HG03457 (cell line): ENCODE measurements at regions not wholly inside any gene's neighbourhood (a gene's known extent, or its start where the extent isn't known, plus 50 kb on each side); places are given as distances from the start of the nearest gene placed in this dataset.

ENCODE experiments used
- ATAC-seq: cut with Tn5 transposase; IDR thresholded peaks from one replicate; pipeline ENCODE4 v1.9.1; 2021; ENCODE audit warnings: moderate number of reproducible peaks; ENCODE audit not compliant: unreplicated experiment

DNA sequence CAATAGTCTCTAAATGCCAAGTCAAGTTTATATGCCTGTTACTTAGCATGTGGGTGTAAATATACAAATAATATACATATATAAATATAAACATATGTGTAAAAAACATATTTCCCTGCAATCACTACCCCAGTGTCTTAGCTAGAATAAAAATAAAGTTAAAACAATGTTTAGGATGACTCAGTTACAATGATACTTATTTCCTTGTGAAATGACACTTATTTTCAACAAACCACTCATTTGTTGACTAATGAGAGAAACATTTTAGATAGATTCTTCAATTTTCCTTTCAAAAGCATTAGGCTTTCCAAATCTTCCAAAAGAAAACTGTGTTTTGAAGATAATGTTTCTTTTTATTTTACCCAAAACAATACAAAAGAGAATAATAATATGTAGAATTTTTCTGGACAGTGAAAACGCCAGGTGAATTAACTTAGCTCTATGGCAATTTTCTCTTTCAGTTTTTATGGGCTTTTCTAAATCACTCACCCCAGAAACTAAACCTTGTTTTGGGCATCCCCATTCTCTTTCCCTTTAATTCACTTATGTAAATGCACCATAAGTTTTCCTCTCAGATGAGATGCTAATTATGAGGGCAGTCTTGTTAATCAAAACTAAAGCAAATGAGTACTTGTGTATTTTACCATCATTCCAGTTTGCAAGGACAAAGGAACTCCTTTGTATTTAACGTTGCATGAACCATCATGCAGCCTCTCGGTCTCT is 465.9 kb downstream of the BCAT1 start:
- ATAC-seq = no peak

DNA sequence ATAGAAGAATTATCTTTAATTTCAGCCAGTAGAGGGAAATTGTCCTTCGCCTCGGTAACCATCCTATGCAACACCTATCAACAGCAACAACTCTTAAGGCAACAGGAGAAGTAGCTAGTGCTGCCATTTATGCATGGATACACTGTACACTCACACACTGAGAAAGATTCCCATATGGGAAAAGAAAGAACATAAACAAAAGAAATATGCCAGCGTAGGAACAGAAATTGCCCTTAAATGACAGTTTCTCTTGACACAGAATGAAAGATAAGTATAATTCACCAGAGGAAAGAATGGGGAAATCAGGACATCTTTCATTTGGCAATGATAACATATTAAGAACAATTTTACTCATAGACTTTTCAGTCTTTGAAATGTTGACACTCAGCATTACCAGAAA is 466.9 kb downstream of the BCAT1 start:
- ATAC-seq = no peak

DNA sequence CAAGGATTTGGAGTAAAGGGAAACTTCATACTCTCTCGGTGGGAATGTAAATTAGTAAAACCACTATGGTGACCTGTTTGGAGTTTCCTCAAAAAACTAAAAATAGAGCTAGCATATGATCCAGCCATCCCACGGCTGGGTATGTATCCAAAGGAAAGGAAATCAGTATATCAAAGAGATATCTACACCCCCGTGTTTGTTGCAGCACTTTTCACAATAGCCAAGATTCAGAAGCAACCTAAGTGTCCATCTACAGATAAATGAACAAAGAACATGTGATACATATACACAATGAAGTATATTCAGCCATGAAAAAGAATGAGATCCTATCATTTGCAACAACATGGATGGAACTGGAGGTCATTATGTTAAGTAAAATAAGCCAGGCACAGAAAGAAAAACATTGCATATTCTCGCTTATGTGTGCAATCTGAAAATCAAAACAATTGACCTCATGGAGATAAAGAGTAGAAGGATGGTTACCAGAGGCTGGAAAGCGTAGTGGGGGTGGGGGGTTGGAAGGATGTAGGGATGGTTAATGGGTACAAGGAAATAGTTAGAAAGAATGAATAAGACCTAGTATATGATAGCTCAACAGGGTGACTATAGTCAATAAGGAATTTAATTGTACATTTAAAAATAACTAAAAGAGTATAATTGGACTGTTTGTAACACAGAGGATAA is 468.0 kb downstream of the BCAT1 start:
- ATAC-seq = no peak

DNA sequence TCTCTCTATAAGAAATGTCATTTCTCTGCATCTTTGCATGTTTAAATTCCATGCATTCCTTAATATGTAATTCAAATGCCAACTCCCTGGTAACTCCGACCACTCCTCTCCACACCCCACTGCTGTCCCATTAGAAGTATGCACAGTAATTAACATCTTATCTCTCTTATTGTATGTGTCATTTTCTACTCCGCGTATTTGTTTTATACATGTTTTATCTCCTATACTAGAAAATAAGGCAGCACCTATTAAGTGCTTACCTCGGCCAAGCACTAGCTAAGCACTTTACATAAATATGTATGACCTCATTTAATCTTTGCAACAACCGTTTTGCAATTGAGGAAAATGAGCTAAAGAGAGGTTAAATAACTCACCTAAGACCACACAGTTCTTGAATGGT is 469.8 kb downstream of the BCAT1 start:
- no peak for ATAC-seq

DNA sequence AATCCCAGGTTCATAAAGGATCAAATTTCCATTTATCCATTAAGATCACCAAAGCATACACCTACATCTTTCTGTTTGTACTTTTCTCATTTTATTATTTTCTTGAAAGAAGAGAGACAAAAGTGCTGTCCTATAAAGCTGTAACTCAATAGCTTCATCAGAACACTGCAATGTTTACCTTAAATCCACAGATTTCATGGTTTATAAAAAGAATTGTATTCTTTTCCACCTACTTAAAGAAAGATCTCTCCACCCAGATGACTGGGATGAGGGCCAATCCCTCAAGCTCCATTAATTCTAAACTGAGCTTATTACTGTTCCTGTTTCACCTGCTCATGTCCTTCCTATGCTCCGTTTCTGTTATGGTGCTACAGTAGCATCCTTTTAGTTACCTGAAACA is 470.6 kb downstream of the BCAT1 start:
- ATAC-seq = no peak

DNA sequence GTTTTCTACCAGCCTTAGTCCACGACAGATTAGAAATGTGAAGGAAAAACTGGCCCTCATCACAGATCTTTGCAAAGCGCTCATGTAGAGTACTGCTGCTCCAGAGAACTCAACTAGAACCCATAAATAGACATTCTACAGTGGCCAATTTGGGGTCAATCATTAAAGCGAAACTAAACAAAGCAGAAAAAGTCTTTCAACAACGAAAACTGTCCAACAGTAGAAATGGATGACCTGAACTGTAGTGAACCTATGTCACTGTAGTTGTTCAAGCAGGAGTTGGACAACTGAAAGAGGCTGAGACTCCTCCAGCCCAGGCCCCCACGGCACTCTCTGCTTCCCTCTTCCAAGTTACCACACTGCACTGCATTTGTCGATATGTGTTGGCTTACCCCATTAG is 472.6 kb downstream of the BCAT1 start:
- no peak for ATAC-seq

DNA sequence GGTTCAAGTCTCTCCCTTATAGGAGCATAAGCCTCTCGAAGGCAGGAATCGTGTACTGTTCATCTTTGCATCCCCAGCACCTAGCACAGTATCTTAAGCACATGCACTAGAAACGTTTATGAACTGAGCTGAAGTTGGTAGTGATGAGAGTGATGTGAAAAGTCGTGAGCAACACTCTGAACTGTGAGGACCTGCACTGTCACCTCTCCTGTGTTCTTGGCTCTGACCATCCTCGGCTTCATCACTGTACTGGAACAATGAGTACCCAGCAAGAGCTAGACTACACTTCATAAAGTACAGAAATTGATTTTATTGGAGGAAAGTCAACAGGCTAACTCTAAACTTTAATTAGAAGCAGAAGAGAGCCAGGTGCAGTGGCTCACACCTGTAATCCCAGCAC is 473.6 kb downstream of the BCAT1 start:
- no peak for ATAC-seq

DNA sequence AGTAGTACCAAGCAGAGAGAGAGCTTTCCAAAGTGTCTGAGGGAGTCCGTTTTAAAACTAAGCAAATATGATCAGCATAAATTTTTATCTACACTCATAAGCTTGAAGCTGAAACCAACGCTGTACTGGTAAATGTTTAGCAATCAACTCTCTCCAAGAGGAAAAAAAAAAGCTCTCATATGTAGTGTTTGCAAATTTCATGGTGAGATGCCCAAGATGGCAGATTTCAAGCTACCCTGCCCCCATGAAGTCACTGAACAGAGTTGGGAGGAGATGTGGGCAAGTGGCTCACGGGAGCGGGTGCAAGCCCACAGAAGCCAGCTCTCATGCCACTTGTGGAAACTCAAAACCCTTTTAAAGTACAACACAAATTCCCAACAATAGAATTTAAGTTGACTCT is 475.8 kb downstream of the BCAT1 start:
- ATAC-seq = no peak

DNA sequence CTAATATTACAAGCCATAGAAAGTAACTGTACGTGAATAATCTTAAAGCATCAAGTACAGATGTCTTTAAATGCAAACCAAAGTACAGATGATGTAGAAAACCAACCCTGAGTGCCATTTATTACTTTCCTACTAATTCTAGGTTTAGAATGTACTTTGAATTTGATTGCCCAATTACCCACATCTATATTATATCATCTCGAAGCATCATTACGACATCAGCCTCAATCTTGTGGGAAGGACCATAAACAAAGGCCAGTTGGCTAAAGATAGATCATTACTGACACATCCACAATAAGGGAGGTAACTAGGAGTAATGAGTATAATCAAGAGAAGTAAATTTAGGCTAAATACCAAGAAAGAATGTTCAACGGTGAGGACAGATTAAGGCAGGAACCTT is 478.9 kb downstream of the BCAT1 start:
- no peak for ATAC-seq

DNA sequence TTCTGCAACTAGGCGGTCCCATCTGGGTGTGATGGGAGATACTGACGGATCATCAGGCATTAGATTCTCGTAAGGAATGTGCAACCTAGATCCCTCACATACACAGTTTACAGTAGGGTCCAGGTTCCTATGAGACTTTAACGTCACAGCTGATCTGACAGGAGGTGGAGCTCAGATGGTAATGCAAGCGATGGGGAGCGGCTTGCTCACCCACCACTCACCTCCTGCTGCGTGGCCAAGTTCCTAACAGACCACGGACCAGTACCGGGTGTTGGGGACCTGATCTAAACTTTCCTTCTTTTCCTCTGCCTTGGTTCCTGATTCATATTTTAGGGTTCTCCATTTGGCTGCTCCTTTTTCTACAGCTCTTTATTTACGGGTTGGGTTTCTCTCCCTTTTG is 479.8 kb downstream of the BCAT1 start:
- no peak for ATAC-seq

DNA sequence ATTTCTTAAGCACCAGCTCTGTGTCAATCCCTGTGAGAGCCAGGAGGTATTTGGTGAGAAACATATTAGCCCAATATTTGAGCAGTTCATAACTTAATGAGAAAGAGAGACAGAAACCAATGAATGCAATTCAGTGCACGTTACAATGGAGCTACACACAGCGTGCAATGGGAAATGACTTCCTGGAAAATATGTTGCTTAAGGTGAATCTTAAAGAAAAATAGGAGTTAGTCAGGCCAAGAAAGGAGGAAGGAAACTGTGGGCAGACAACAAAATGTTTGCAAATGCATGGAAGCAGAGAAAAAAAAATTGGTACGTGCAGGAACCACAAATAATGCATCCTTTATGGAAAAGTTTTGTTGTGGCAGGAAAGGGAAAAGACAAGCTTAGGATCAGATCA is 481.7 kb downstream of the BCAT1 start:
- ATAC-seq = no peak

DNA sequence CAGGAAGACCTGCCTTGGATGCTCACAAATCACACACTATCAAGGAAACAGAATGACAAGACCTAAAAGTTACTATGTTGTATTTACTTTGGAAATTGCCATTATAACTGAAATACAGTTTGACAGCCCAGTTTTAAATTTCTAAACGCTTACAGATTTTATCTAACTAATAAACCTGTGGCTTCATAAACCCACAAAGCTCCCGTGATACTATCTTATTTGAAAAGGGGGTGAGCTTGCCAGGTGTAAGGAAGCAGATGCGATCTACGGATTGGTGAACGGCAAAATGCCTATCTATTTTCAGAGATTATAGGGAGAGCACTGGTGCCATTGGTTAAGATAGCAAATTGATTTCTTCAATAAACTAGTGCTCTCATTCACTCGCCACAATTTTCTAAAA is 485.5 kb downstream of the BCAT1 start:
- ATAC-seq = no peak

DNA sequence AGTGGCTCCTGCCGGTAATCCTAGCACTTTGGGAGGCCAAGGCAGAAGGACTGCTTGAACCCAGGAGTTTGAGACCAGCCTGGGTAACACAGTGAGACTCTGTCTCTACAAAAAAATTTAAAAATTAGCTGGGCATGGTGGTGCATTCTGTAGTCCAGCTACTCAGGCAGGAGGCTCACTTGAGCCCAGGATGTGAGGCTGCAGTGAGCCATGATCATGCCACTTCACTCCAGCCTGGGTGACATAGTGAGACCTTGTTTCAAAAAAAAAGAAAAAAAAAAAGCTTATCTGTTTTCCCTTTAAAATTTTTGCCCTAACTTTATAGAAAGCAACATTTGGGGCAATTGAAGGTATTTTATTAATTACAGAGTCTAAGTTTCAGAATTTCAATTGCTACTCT is 486.0 kb downstream of the BCAT1 start:
- no peak for ATAC-seq

DNA sequence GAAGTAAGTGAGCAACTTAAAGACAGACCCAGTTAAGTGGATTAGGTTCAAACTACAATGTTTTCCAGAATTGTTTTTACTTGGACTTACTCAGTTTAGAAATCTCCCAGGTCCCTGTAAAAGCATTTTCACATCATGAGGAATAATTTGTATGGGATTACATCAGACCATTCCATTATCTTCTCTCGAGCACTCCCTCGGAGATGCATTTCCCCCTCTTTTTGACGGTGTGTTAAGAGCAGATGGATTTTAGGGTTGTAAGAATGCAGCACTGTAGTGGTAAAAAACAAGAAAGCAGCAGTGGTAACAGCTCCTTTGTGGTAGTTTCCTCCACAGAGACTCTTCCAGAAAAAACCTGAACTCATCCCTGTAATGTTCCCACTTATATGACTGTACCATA is 488.4 kb downstream of the BCAT1 start:
- no peak for ATAC-seq

DNA sequence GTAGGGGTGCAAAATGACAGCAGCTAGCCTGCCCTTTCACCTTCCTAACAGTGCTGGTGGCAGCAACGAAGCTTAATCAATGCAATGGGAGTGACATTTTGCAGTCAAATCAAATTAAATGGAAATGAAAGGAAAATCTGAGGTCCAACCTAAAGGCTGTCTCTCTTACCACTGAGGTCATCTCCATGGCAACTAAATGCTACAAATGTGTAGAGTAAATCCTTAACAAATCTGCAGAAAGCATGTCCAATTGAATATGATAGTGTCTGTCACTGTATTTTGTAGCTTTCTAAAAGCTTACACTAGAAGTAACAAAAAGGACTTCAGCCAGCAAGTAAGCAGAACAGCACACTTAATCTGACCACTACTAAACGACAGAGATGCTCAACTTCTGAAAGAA is 488.8 kb downstream of the BCAT1 start:
- no peak for ATAC-seq

DNA sequence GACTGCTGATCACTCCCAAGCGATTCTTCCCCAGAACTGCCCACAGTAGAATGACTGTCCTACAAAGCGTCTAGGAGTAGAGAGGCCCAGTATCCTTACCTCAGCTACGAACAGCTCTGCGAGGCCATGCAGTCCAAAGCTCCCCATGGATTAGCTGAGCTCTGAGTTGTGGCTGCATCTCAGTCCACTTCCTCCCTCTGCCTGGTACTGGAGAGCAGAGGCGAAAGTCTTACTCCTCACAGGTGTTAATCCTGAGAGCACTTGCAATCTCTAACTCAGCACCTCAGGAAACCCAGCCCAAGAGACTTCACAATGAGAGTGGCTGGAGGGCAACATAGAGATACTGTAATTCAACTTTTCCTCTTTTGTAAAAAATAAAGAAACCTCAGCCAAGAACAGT is 493.1 kb downstream of the BCAT1 start:
- no peak for ATAC-seq

DNA sequence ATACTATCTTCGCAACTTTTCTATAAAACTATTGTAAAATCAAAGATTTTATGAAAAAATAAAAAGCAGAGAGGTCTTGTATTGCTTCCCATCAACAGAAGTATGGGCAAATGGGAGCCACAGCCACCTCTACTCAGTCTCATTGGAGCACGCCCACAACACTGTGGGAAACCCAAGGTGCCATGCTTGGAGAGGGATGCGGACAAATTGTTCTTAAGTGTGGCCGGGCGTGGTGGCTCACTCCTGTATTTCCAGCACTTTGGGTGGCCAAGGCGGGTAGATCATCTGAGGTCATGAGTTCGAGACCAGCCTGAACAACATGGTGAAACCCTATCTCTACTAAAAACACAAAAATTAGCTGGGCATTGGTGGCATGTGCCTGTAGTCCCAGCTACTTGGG is 498.2 kb upstream of the SOX5 start:
- ATAC-seq = no peak

DNA sequence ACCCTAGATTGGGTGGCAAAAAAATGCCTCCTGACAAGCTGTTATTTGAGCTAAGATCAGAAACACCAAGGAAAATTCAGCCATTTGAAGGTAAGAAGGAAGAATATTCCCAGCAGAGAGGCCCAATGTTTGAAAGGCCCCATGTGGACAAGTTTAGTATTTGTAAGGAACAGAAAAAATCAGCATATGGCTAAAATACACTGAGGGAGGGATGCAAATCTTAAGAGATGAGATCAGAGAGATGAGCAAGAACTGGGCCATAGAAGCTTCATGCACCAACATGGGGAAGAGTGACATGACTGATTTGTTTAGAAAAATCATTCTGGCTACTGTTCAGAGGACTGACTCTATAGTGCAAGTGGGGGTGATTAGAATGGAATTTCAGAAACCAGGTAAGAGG is 496.8 kb upstream of the SOX5 start:
- ATAC-seq = no peak

DNA sequence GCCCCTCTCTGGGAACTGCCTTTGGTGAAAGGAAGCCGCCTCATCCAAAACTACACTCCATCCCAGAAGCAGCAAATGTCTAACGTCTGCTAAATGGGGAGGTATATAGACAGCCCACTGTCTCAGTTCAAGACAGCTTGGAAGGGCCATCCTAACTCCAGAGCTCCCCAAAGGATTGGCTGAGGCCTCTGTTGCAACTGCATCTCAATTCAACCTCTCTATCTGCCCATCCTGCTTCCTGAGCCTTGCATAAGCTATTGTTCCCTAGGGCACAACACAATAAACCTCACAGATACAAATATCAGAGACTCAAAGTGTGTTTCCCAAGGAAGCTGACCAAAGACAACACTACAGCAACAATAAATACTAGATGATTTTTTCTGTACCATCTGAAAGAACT is 495.2 kb upstream of the SOX5 start:
- ATAC-seq = no peak

DNA sequence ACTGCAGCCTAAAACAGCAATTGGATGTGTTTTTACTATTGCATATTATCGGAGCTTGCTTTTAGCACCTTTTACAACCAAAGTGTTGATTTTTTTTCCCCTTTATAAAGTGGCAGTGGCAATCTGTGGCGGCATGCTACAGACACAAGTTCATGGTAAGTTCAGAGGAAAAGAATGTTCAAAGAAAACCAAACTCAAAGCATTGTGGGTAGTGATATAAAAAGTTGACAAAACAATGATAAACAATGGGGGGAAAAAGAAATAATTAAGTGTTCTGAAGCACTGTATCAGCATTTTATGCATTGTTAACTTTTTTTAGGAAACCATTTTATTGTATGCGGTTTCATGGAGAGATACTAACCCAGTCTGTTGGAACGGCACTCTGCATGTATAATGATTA is 492.0 kb upstream of the SOX5 start:
- no peak for ATAC-seq

DNA sequence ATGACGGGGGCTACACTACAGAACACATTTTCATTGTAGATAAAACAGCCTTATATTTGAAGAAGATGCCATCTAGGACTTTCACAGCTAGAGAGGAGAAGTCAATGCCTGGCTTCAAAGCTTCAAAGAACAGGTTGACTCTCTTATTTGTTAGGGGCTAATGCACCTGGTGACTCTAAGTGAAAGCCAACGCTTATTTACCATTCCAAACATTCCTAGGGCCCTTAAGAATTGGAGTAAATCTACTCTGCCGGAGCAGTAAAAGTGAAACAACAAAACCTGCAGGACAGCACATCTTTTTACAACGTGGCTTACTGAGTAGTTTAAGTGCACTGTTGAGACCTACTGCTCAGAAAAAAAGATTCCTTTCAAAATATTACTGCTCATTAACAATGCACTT is 487.2 kb upstream of the SOX5 start:
- no peak for ATAC-seq

DNA sequence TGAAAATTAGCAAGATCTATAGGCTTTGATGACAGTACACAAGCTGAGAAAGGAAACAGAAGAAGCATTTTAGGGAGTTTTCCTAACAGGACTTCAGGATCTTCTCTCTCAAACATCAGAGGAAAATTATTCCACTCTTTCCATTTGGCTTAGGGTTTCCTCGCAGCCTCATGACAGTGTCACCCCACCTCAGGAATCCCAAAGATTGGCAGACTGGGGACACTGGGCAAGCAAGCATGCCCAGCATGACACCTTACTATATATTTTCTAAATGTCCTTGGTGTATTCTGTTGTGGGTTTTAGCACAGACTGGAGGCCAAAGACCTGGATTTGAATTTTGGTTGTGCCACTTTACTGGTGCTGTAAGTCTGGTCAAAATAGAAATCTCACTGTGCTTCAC is 482.4 kb upstream of the SOX5 start:
- ATAC-seq = no peak

DNA sequence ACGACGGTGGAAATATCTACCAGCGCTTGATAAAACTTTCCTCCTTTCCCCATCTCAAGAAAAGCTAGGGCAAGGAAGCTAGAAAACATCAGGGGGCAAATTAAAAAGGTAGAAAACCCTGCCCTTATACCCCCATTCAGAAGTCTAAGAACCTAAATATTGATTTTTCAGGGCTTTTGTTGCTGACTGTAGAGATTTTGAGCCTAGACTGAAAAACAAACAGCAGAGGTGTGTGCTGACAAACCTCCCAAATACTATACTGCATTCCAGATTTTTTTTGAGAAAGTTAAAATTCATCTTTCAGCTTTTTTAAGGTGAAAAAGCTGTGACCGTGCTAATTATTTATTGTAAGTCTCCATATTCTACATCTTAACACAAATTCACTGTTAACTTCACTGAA is 478.3 kb upstream of the SOX5 start:
- ATAC-seq = no peak
